Skeletal muscle cell (primary cell): ENCODE measurements at regions not wholly inside any gene's neighbourhood (a gene's known extent, or its start where the extent isn't known, plus 50 kb on each side); places are given as distances from the start of the nearest gene placed in this dataset.

ENCODE experiments used
- DNase-seq: peaks from one replicate; pipeline ENCODE4 v3.0.0-alpha.2; 2010; ENCODE audit warnings: low read depth
- H3K4me3 ChIP-seq: 2 replicates; pipeline ENCODE4 v1.5.1; 2011; ENCODE audit warnings: low read depth, mild to moderate bottlenecking, control low read depth, low read length, moderate library complexity

DNA sequence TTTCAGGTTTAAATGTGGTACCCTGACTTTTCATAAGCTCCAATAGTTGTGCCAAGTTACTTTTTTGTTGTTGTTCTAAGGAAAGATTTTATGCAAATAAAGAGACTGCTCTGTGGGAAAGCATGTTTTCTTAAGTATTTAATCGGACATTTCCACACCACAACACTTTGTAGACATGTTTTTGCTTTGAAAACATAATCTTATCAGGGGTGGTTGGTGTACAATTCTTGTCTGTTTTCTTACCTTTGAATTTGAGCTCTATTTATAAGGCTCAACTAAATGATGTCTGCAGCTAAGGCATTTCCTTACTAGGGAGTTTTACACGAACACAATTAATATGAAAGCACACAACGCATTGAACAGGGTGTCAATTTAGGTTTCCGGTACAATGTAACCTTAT is 81.5 kb upstream of the CDIN1 start:
- no peak for DNase-seq
- no peak overlapping the region for H3K4me3 ChIP-seq

DNA sequence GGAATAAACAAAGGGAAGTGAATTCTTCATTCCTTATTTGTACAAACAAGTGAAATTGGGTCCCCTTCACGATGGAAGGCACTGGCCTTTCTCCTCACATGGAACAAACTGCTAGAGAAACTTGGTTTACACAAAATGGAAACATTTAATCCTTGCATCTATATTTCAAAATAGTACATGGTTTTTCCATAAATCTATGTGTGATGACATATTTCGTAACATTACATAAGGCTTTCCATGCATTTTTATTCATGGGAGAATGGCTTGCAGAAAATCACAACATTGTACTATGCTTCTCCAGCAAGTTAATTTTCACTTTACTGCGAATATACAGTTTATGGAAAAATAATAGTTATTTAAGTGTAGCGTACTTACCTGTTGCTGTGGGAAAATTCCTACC is 81.0 kb upstream of the CDIN1 start:
- H3K4me3 ChIP-seq, result no peak overlapping the region
- no peak for DNase-seq

DNA sequence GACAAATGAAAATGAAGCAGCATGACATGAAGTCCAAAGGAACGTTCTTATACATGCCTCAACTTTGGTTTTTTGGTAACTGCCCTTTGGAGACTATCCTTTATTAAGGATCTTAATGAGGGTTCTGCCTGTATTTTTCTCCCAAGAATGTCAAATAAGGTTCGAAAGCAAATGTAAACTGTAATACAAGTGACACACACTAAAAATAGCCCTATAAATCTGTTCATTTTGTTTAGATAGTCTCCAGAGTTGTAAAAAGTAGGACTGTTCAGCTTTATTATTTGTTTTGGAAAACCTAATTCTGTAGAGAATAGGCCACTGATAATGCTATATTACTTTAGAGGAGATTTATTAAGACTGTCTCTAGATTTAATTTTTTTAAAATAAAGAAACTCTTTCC is 80.5 kb upstream of the CDIN1 start:
- no peak for DNase-seq

DNA sequence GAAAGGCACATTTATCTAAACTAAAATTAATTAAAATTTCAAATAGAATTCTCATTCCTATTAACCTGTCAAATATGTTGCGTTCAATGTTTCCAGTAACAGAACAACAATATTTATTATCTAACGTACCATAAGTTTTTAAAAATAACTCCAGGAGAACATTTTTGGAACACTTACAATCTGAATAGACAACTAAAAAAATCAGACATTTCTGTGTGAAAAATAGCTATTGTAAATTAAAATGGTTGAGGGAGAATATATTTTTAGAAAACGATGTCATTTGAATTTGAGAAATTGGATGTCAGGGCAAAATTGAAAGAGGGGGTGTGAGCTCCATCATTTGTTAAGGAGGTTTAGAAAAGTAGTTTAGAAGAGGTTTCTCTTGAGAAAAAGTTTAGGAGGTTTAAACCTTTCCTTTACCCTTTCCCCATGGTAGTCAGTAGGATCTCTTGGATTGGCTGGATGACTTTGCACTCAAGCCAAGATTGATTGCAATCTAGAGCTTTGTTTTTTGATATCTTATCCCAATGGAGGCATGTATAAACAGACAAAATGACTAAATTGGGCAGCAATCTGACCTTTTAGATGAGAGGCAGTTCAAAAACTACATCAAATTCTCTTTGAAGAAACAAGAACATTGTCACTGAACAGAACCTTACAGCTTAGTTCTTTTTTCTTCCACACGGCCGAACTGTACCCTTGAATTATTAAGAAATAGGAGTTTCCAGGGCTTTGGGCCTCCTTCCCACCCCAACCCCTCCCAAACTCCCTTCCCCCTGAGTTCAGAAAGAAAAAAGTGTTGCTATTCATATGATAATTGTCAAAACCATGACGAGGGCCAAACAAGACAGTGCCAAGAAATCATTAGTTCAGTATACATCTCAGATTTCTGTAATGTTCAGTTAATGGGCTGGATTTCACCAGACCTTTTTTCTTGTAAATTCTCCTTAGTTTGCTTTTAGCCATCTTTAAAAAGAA is 79.7 kb upstream of the CDIN1 start:
- no peak for DNase-seq
- H3K4me3 ChIP-seq, result no peak overlapping the region

More for the DNA sequence above, 80.5 kb upstream of the CDIN1 start:
- no peak overlapping the region for H3K4me3 ChIP-seq

DNA sequence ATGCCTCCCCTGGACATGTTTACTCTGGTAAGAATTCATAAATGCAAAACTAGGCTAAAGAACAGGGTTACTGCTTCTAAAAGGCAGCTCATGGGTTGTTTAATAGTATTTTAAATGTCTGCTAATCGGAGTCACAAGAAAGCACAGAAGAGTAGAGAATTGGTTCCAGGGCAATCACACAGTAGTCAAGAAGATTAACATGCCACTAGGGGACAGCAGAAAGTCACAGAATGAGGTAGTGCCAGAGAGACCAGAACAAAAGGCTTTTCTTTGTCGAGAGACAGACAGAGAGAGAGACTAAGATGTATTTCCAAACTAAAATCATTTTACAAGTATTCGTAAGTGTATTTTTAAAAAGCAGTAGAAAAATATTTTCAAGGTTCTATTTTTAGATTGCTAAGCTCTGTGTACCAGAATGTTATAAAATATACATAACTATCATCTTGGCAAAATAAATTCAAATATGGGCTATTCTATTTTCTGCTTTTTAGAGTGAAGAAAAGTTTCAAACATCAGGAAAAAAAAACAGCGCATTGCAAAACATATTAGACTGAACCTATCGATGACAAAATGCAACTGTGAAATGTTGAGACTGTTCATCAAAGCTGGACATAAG is 78.3 kb upstream of the CDIN1 start:
- peak; percentile 25 for DNase-seq
- no peak overlapping the region for H3K4me3 ChIP-seq

DNA sequence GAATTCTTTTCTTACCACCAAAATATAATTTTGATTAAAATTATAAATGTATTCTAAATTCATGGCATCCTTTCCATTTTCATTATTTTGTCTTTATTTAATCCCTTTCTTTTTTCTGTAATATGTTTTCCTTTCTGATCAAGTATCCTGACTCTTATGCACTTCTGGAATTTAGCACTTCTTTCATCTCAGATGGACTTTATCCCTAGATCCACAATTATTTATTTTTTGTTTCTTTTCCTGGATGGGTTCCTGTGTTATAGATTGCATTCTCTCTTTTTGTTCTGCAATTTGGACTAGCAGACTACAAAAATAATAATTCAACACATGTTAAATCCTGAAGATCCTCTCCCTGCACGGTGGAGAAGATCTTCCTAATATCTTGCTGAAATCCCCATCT is 76.9 kb upstream of the CDIN1 start:
- DNase-seq, result no peak
- no peak overlapping the region for H3K4me3 ChIP-seq

DNA sequence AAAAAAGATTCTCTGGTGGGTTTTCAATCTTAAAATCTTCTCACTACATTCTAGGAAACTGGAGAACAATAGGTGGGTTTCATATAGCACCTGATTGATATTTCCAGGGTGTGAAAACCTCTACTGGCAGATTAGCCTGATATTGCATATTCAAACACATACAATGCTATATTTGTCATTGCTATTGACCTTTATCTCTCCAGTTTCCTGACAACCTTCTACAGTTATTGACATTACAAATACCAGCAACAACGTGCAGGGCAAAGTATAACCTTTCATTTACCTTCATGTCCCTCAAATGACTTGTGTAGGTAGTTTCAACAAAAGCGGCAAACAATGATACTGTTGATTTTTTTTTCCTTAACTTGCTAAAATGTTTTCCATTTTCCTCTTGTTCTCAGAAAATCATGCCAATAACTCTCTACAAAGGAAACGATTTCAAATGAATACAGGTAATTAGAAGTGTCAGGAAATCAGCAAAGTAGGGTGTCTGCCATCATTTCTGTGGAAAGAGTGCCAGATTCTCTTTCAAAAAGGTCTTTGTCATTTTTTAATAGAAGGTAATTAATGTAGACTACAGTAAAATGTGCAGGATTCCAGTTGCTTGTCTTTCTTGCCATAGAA is 72.6 kb upstream of the CDIN1 start:
- H3K4me3 ChIP-seq, result no peak overlapping the region
- no peak for DNase-seq

DNA sequence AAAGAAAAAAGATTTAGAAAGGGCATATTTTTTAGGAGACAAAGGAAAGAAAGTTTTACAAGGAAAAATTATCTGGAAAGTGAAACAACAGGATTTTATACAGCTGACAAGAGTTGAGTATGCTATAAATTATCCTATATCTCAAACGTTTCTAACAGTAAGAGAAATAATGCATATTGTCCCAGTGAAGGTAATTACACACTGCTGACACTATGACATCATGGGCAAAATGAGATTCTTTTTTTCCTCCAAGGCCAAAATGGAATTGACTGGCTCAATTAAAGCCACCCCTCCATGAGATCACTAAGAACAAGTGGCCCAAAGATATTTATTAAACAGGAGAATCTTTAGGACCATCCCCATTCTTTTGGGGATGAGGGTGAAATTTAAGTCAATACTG is 72.0 kb upstream of the CDIN1 start:
- no peak for DNase-seq
- H3K4me3 ChIP-seq, result no peak overlapping the region

DNA sequence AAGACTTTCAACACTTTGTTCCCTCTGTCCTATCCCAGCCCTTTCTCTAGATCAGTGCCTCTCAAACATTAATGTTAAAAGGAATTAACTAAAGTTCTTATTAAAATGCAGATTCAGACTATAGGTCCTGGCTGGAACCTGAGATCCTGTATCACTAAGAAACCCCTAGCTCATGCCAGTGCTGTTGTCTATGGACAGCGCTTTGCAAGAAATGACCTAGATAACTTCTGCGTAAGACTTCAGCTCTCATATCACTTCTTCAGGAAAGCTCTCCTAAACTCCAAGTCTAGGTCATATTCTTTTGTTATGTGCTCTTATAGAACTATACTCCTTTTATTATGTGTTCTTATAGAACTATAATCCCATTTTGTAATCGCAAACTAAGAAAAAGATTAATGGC is 67.8 kb upstream of the CDIN1 start:
- no peak overlapping the region for H3K4me3 ChIP-seq
- no peak for DNase-seq

DNA sequence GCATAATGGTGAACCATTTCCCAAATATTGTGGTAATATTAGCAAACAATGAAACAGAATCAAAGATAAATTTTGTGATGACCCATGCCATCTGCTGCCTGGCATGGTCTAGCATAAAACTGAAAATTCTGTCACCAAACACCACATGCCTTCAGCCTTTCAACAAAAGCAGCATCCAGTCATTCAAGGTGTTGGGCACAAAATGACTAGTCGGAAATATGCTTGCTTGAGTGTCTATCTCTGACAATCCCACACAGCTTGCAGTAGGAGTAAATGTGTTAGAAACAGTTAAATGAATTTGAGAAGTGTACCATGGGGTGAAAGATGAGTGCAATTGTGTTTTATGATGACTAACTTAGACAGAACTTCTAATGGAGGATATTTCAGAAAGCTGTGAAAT is 61.7 kb upstream of the CDIN1 start:
- no peak for DNase-seq
- H3K4me3 ChIP-seq, result no peak overlapping the region

DNA sequence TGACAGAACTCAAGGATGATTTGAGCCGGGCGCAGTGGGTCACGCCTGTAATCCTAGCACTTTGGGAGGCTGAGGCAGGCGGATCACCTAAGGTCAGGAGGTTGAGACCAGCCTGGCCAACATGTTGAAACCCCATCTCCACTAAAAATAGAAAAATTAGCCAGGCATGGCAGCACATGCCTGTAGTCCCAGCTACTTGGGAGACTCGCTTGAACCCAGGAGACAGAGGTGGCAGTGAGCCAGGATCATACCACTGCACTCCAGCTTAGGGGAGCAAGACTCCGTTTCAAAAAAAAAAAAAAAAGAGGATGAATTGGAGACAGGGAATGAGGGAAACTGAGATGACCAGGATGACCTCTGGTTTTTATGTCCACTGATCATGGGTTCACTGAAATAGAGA is 60.4 kb upstream of the CDIN1 start:
- DNase-seq, result no peak
- no peak overlapping the region for H3K4me3 ChIP-seq

DNA sequence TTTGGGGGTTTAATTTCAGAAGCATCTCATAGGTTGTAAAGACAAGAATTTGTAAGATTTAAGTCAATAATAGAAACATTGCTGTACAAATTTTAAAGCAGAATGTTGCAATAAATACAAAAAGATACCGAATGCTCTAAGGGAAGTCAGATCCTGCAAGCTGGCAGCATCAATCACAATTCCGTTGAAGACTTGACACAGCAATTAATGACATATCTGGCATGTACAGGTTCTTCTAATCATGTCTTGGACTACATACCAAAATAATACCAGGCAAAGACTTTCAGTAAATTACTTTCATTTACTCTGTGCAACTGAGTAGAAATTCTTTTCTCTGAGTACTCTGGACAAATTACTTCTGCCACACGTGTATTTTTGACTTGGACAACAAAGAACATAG is 54.0 kb upstream of the CDIN1 start:
- H3K4me3 ChIP-seq, result no peak overlapping the region
- no peak for DNase-seq

DNA sequence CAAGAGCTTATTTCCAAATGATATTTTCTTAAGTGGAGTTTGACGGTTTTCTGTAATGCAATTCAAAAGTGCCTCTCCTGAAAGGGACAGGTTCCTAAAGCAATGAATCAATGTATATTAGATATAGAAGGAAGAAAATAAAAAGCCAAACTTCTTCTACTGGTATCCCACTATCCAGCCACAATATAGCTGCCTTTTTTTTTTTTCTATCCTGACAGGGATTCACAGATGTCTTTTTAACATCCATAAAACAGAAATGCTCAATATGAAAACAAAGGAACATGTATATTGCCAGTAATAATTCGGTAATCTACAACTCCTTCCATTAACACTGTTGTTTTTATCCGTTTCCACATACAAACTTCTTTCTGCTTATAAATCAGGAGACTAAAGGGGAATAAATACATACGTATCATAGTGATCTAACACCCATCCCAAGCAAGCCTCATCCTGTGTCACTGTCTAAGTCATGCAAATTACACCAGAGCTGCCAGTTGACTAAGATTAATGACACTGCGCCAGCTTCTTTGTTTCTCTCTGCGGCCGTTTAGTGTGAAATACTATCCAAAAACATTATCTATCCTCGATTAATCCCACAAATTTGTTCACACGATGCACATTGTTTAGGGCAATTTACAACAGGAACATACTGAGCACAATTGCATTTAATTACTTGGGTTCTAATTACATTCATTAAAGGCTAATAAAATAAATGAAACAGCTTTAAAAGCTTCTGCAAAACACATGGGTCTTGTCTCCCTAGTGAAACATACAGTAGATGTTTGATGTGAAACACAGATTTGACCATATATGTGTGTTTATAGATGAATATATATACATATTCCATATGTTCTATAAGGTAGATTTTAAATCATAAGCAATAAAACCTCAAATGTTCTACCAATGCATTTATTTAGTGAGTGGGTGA is 51.9 kb upstream of the CDIN1 start:
- no peak for DNase-seq
- H3K4me3 ChIP-seq, result no peak overlapping the region

DNA sequence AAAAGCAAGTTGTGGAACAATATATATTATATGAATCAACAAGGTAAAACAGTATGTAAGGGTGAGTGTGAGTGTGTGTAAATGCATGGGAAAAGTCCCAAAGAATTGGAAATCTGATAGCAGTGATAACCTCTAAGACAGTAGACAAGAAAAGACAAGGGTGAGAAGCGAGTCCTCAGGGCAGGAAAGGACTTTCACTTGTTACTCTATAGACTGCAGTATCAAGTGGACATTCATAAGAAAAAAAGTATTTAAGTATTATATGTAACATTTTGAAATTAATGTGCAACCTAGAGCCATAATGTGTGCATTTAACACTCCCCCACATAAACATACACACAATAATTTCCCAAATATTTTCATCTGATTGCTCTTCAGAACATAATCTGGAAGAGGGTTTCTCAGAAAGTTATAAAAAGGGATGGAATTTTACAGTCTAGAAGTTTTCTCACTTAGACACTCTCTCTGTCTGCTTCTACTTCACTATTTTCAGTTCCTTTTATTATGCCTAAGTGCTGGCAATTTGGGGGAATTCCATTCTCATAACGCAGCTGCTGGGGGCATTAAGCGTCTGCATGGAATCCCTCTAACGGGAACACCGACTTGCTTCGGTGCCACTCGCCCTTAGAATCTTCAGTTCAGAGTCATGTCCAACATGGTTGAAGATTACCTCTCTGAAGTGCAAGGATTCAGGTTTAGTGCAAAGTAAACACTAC is 50.0 kb upstream of the CDIN1 start:
- no peak overlapping the region for H3K4me3 ChIP-seq
- DNase-seq, result no peak
